ENCODE measurements at regions not wholly inside any gene's neighbourhood (a gene's known extent, or its start where the extent isn't known, plus 50 kb on each side); places are given as distances from the start of the nearest gene placed in this dataset.

DNA sequence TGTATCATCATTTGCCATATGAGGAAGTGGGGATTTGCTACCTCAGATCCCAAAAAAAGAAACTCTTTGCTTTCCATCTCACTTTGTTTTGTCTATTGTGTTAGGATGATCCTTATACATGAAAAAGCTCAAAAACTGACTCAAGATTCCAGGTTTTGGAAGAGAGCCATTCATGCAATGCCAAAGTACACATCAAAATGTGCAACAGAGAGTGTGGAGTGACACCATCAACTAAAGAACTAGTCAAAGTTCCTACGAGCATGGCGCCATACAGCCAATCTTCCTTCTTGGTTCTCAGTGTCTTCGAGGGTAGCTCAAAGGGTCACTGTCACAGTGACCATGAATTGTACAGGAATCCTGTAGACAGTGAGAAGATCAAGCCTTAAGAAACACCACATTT lies 255.8 kb upstream of the SASH1 start:
- no peak for DNase-seq
- no peak for ATAC-seq
- Histone ChIP-seq H3K9me3 (peaks cover 0 to 25% (median 0%) of the 10 kb centered on the region in 11 donors), H3K27ac (no peak overlapping the region), H3K4me3 (no peak overlapping the region), H3K36me3 (no peaks in the 10 kb centered on the region), H3K4me1 (no peaks in the 10 kb centered on the region), H3K27me3 (no peaks in the 10 kb centered on the region)
- TF ChIP-seq, protein P1, sequence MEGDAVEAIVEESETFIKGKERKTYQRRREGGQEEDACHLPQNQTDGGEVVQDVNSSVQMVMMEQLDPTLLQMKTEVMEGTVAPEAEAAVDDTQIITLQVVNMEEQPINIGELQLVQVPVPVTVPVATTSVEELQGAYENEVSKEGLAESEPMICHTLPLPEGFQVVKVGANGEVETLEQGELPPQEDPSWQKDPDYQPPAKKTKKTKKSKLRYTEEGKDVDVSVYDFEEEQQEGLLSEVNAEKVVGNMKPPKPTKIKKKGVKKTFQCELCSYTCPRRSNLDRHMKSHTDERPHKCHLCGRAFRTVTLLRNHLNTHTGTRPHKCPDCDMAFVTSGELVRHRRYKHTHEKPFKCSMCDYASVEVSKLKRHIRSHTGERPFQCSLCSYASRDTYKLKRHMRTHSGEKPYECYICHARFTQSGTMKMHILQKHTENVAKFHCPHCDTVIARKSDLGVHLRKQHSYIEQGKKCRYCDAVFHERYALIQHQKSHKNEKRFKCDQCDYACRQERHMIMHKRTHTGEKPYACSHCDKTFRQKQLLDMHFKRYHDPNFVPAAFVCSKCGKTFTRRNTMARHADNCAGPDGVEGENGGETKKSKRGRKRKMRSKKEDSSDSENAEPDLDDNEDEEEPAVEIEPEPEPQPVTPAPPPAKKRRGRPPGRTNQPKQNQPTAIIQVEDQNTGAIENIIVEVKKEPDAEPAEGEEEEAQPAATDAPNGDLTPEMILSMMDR (IDR thresholded peaks at IDR 0.05), result no peak
- 80 to 84% methylated on average over 3 of the region's 3 CpGs for WGBS, 2 donors
- intact Hi-C loops (cut with DNase I), result no loop called here

DNA sequence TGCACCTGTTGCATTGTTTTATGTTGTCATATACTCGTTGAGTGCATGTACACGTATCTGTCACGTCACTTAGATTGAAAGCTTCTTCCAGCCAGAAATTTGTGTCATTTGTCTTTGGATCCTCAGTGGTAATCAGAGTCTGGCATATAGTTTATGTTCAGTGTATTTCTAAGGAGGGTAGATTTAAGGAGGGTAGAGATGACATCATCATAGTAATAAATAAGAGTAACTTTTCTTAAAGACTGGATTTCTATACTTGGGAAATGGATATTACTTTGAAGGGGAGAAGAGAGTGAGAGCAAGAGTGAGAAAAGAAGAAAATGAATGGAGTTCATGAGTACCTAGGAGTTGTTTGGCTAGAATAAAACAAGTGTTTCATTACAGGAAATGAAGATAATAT lies 255.0 kb upstream of the SASH1 start:
- H3K4me3 ChIP-seq, result no peak overlapping the region
- DNase-seq, result no peak
- TF ChIP-seq, protein P1 (IDR thresholded peaks at IDR 0.05), result no peak
- peaks cover 0 to 33% (median 3%) of the 10 kb centered on the region in 11 donors for H3K9me3 ChIP-seq
- H3K4me1 ChIP-seq, result no peaks in the 10 kb centered on the region
- no peaks in the 10 kb centered on the region for H3K36me3 ChIP-seq
- no peak overlapping the region for H3K27ac ChIP-seq
- no peak for ATAC-seq
- 83 to 91% methylated on average over 3 of the region's 3 CpGs for WGBS, 2 donors
- intact Hi-C loops (cut with DNase I), result no loop called here
- H3K27me3 ChIP-seq, result no peaks in the 10 kb centered on the region

DNA sequence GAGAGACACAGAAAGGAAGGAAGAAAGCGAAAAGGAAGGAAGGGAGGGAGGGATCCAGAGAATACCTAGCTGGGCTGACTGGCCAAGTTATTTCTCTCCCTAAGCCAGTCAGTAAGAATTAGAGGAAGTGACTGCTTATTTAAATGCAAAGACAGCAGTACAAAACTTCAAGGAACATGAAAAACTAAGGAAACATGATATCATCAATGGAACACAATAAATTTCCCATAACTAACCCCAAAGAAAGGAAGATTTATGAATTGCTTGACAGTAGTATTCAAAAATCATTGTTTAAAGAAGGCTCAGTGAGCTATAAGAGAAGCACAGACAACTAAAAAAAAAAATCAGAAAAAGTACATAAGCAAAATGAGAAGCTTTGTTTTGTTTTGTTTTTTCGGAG lies 252.3 kb upstream of the SASH1 start:
- DNase-seq (no peak), ATAC-seq (no peak)
- no peaks in the 10 kb centered on the region for H3K36me3 ChIP-seq
- peaks cover 0 to 35% (median 4%) of the 10 kb centered on the region in 11 donors for H3K9me3 ChIP-seq
- H3K27ac ChIP-seq, result no peak overlapping the region
- 80 to 83% methylated on average over 2 of the region's 2 CpGs for WGBS, 2 donors
- H3K4me3 ChIP-seq, result no peak overlapping the region
- no peaks in the 10 kb centered on the region for H3K4me1 ChIP-seq
- H3K27me3 ChIP-seq, result no peaks in the 10 kb centered on the region
- TF ChIP-seq, protein P1 (IDR thresholded peaks at IDR 0.05), result no peak
- intact Hi-C loops (cut with DNase I), result no loop called here

- no peak overlapping the region for H3K4me3 ChIP-seq
- intact Hi-C loops (cut with DNase I), result no loop called here
- no peaks in the 10 kb centered on the region for H3K36me3 ChIP-seq
- H3K9me3 ChIP-seq, result peaks cover 0 to 35% (median 4%) of the 10 kb centered on the region in 11 donors
- no peak overlapping the region for H3K27ac ChIP-seq
- no peaks in the 10 kb centered on the region for H3K27me3 ChIP-seq
- ATAC-seq, result no peak
- H3K4me1 ChIP-seq, result no peaks in the 10 kb centered on the region
- TF ChIP-seq, protein P1 (IDR thresholded peaks at IDR 0.05), result no peak
- DNase-seq, result no peak
Measured at GRCh38 chr6:148091394-148091793, 251.2 kb upstream of the SASH1 start.

GRCh38 chr6:148103436-148103835 lies 239.2 kb upstream of the SASH1 start:
- no peaks in the 10 kb centered on the region for H3K36me3 ChIP-seq
- H3K4me3 ChIP-seq, result no peak overlapping the region
- no peak overlapping the region for H3K27ac ChIP-seq
- WGBS, 2 donors, result 94 to 96% methylated on average over 8 of the region's 8 CpGs
- no peaks in the 10 kb centered on the region for H3K27me3 ChIP-seq
- TF ChIP-seq, protein P1 (IDR thresholded peaks at IDR 0.05), result no peak
- ATAC-seq, result no peak
- no peaks in the 10 kb centered on the region for H3K4me1 ChIP-seq
- no peaks in the 10 kb centered on the region for H3K9me3 ChIP-seq
- intact Hi-C loops (cut with DNase I), result no loop called here
- DNase-seq, result no peak

Data from heart right ventricle (tissue), 16 donors.